ENCODE measurements at regions not wholly inside any gene's neighbourhood (a gene's known extent, or its start where the extent isn't known, plus 50 kb on each side); places are given as distances from the start of the nearest gene placed in this dataset.

GRCh38 chr3:53416530-53416929, 69.2 kb upstream of the DCP1A start:
- no peak overlapping the region for H3K4ac ChIP-seq (ENCODE audit: low read length)
- H2BK120ac ChIP-seq (ENCODE audit: low read depth, low read length) = no peak overlapping the region
- H3K9me3 ChIP-seq (replicated peaks in 1 of 2; ENCODE audit: control insufficient read depth in 2 of 2, insufficient read depth in 1 of 2, low read depth in 1 of 2, low read length in 2 of 2) = peaks cover 1 to 12% of the 10 kb centered on the region in 2 donors
- H3K4me1 ChIP-seq (ENCODE audit: control insufficient read depth in 2 of 2, insufficient read depth in 1 of 2, low read depth in 1 of 2, low read length in 2 of 2) = no peaks in the 10 kb centered on the region
- no peak overlapping the region for H3K18ac ChIP-seq (ENCODE audit: low read length)
- no peak overlapping the region for H3K23ac ChIP-seq (ENCODE audit: low read depth, low read length, poor library complexity)
- no peak overlapping the region for H3K9ac ChIP-seq (ENCODE audit: low read depth, low read length, poor library complexity)
- no peak overlapping the region for H3K14ac ChIP-seq (ENCODE audit: low read length)
- no peak for DNase-seq (ENCODE audit: low spot score)
- H3K27me3 ChIP-seq (ENCODE audit: control insufficient read depth in 3 of 3, insufficient read depth in 3 of 3, low read depth in 1 of 3, low read length in 3 of 3) = no peaks in the 10 kb centered on the region
- WGBS, 2 donors (ENCODE audit: extremely low coverage in 2 of 2, insufficient read length in 2 of 2, insufficient replicate concordance in 1 of 2) = no CpG with 5 or more reads among the region's 2 CpGs
- H3K4me3 ChIP-seq (ENCODE audit: low read length in 2 of 2) = no peak overlapping the region
- no peaks in the 10 kb centered on the region for H3K36me3 ChIP-seq (replicated peaks in 1 of 2; ENCODE audit: control insufficient read depth in 2 of 2, insufficient read depth in 2 of 2, low read length in 2 of 2)
- H2BK12ac ChIP-seq (ENCODE audit: low read length) = no peak overlapping the region
- no peak overlapping the region for H2AK5ac ChIP-seq (ENCODE audit: low read depth, low read length)
- H2BK5ac ChIP-seq (ENCODE audit: low read length) = no peak overlapping the region
- H3K79me1 ChIP-seq (ENCODE audit: low read depth, low read length) = no peaks in the 10 kb centered on the region
- no peak overlapping the region for H2BK15ac ChIP-seq (ENCODE audit: low read length)
- H4K8ac ChIP-seq (ENCODE audit: low read depth, low read length) = no peak overlapping the region
- H3K4me2 ChIP-seq (ENCODE audit: insufficient read depth, low read length, poor library complexity, severe bottlenecking) = no peak overlapping the region
- H2AFZ ChIP-seq (ENCODE audit: low read length) = no peak overlapping the region
- H4K91ac ChIP-seq (ENCODE audit: low read depth, low read length, poor library complexity) = no peak overlapping the region
- no peak overlapping the region for H3K27ac ChIP-seq (replicated peaks; ENCODE audit: low read length)

GRCh38 chr3:53420831-53421230, 73.5 kb upstream of the DCP1A start:
- H2AFZ ChIP-seq (ENCODE audit: low read length) = no peak overlapping the region
- no peak overlapping the region for H2BK12ac ChIP-seq (ENCODE audit: low read length)
- no peak overlapping the region for H3K4ac ChIP-seq (ENCODE audit: low read length)
- no peak overlapping the region for H2AK5ac ChIP-seq (ENCODE audit: low read depth, low read length)
- no peak overlapping the region for H2BK5ac ChIP-seq (ENCODE audit: low read length)
- no peak overlapping the region for H3K27ac ChIP-seq (replicated peaks; ENCODE audit: low read length)
- no peak overlapping the region for H2BK120ac ChIP-seq (ENCODE audit: low read depth, low read length)
- H3K18ac ChIP-seq (ENCODE audit: low read length) = no peak overlapping the region
- no peak overlapping the region for H3K14ac ChIP-seq (ENCODE audit: low read length)
- peaks cover 0 to 6% (median 2%) of the 10 kb centered on the region in 3 experiments for H3K27me3 ChIP-seq (ENCODE audit: control insufficient read depth in 3 of 3, insufficient read depth in 3 of 3, low read depth in 1 of 3, low read length in 3 of 3)
- H3K4me3 ChIP-seq (ENCODE audit: low read length in 2 of 2) = no peak overlapping the region
- no peak for DNase-seq (ENCODE audit: low spot score)
- no peaks in the 10 kb centered on the region for H3K36me3 ChIP-seq (replicated peaks in 1 of 2; ENCODE audit: control insufficient read depth in 2 of 2, insufficient read depth in 2 of 2, low read length in 2 of 2)
- no peak overlapping the region for H4K91ac ChIP-seq (ENCODE audit: low read depth, low read length, poor library complexity)
- H3K23ac ChIP-seq (ENCODE audit: low read depth, low read length, poor library complexity) = no peak overlapping the region
- no peaks in the 10 kb centered on the region for H3K79me1 ChIP-seq (ENCODE audit: low read depth, low read length)
- no peak overlapping the region for H4K8ac ChIP-seq (ENCODE audit: low read depth, low read length)
- H3K9me3 ChIP-seq (replicated peaks in 1 of 2; ENCODE audit: control insufficient read depth in 2 of 2, insufficient read depth in 1 of 2, low read depth in 1 of 2, low read length in 2 of 2) = no peaks in the 10 kb centered on the region
- no peak overlapping the region for H3K9ac ChIP-seq (ENCODE audit: low read depth, low read length, poor library complexity)
- H3K4me1 ChIP-seq (ENCODE audit: control insufficient read depth in 2 of 2, insufficient read depth in 1 of 2, low read depth in 1 of 2, low read length in 2 of 2) = no peaks in the 10 kb centered on the region
- no peak overlapping the region for H2BK15ac ChIP-seq (ENCODE audit: low read length)
- H3K4me2 ChIP-seq (ENCODE audit: insufficient read depth, low read length, poor library complexity, severe bottlenecking) = no peak overlapping the region

DNA sequence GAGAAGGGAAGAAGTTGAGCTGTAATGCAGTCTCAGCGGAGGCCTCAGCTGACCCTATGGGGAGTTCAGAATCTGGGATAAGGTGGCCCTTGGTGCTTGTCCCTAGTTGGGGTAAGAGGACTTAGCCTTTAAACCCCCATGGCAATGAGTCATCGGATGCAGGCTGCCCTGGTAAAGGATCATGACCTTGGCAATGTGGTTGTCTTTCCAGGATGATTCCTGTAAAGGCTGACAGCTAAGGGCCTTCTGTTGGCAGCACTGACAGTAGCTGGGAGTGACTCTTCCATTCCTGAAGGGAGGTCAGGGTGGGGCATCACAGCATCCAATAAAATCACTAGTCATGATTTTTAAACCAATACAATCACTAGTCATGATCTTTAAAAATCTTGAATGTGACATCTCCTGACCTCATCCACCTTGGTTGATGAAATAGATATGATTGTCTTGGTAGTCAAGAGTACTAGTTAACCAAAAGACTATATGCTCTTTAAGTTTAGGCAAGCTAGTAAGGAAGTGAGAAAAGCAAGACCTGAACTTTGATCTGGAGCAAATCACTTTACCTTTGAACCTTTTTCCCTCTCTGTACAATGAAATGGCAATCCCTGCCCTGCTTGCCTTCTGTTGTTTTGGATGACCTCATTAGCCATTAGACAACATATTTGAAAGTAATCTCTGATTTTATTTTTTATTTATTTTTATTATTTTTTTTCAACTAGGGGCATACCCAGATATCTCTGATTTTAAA, 71.3 kb upstream of the CACNA1D start:
- no peak overlapping the region for H2AFZ ChIP-seq (ENCODE audit: low read length)
- no peak for DNase-seq (ENCODE audit: low spot score)
- H2BK12ac ChIP-seq (ENCODE audit: low read length) = no peak overlapping the region
- no peak overlapping the region for H2BK5ac ChIP-seq (ENCODE audit: low read length)
- no peak overlapping the region for H3K27ac ChIP-seq (replicated peaks; ENCODE audit: low read length)
- H3K4ac ChIP-seq (ENCODE audit: low read length) = no peak overlapping the region
- H3K14ac ChIP-seq (ENCODE audit: low read length) = peak overlapping the region; percentile 17
- no peak overlapping the region for H3K4me3 ChIP-seq (ENCODE audit: low read length in 2 of 2)
- peaks cover 0 to 6% (median 2%) of the 10 kb centered on the region in 3 experiments for H3K27me3 ChIP-seq (ENCODE audit: control insufficient read depth in 3 of 3, insufficient read depth in 3 of 3, low read depth in 1 of 3, low read length in 3 of 3)
- H3K9me3 ChIP-seq (replicated peaks in 1 of 2; ENCODE audit: control insufficient read depth in 2 of 2, insufficient read depth in 1 of 2, low read depth in 1 of 2, low read length in 2 of 2) = no peaks in the 10 kb centered on the region
- H3K4me1 ChIP-seq (ENCODE audit: control insufficient read depth in 2 of 2, insufficient read depth in 1 of 2, low read depth in 1 of 2, low read length in 2 of 2) = no peaks in the 10 kb centered on the region
- no peaks in the 10 kb centered on the region for H3K36me3 ChIP-seq (replicated peaks in 1 of 2; ENCODE audit: control insufficient read depth in 2 of 2, insufficient read depth in 2 of 2, low read length in 2 of 2)
- WGBS, 2 donors (ENCODE audit: extremely low coverage in 2 of 2, insufficient read length in 2 of 2, insufficient replicate concordance in 1 of 2) = no CpG with 5 or more reads among the region's 2 CpGs
- H2BK15ac ChIP-seq (ENCODE audit: low read length) = no peak overlapping the region
- H4K8ac ChIP-seq (ENCODE audit: low read depth, low read length) = no peak overlapping the region
- no peak overlapping the region for H3K9ac ChIP-seq (ENCODE audit: low read depth, low read length, poor library complexity)
- no peak overlapping the region for H2AK5ac ChIP-seq (ENCODE audit: low read depth, low read length)
- H2BK120ac ChIP-seq (ENCODE audit: low read depth, low read length) = no peak overlapping the region
- H3K79me1 ChIP-seq (ENCODE audit: low read depth, low read length) = no peaks in the 10 kb centered on the region
- H3K4me2 ChIP-seq (ENCODE audit: insufficient read depth, low read length, poor library complexity, severe bottlenecking) = no peak overlapping the region
- no peak overlapping the region for H4K91ac ChIP-seq (ENCODE audit: low read depth, low read length, poor library complexity)
- H3K23ac ChIP-seq (ENCODE audit: low read depth, low read length, poor library complexity) = no peak overlapping the region
- H3K18ac ChIP-seq (ENCODE audit: low read length) = no peak overlapping the region

DNA sequence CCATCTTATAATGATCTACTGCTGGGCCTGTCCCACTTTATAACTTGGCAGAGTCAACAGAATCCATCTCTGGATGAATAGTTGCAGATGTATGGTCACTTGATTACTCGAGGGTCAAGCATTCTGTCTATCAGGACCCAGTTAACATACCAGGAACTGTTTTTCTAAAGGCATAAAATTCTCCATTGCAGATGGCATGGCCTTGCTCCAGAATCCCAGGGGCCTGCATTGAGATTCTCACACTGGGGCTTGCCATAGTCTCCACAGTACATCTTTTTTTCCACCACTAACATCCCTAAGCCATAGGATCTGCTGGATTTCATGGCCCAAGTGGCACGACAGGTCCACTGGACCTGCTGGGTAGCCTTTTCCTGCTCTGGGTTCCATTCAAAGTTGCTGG, 68.5 kb upstream of the CACNA1D start:
- H3K9me3 ChIP-seq (replicated peaks in 1 of 2; ENCODE audit: control insufficient read depth in 2 of 2, insufficient read depth in 1 of 2, low read depth in 1 of 2, low read length in 2 of 2) = no peaks in the 10 kb centered on the region
- no peak overlapping the region for H2BK120ac ChIP-seq (ENCODE audit: low read depth, low read length)
- no peak overlapping the region for H2BK5ac ChIP-seq (ENCODE audit: low read length)
- no peak overlapping the region for H3K18ac ChIP-seq (ENCODE audit: low read length)
- WGBS, 2 donors (ENCODE audit: extremely low coverage in 2 of 2, insufficient read length in 2 of 2, insufficient replicate concordance in 1 of 2) = no CpG with 5 or more reads among the region's 2 CpGs
- no peak for DNase-seq (ENCODE audit: low spot score)
- H2AK5ac ChIP-seq (ENCODE audit: low read depth, low read length) = no peak overlapping the region
- no peak overlapping the region for H4K91ac ChIP-seq (ENCODE audit: low read depth, low read length, poor library complexity)
- peaks cover 0 to 1% of the 10 kb centered on the region in 2 donors for H3K4me1 ChIP-seq (ENCODE audit: control insufficient read depth in 2 of 2, insufficient read depth in 1 of 2, low read depth in 1 of 2, low read length in 2 of 2)
- no peak overlapping the region for H4K8ac ChIP-seq (ENCODE audit: low read depth, low read length)
- peaks cover 0 to 11% (median 2%) of the 10 kb centered on the region in 3 experiments for H3K27me3 ChIP-seq (ENCODE audit: control insufficient read depth in 3 of 3, insufficient read depth in 3 of 3, low read depth in 1 of 3, low read length in 3 of 3)
- no peak overlapping the region for H3K4me2 ChIP-seq (ENCODE audit: insufficient read depth, low read length, poor library complexity, severe bottlenecking)
- H2AFZ ChIP-seq (ENCODE audit: low read length) = no peak overlapping the region
- H3K27ac ChIP-seq (replicated peaks; ENCODE audit: low read length) = no peak overlapping the region
- no peaks in the 10 kb centered on the region for H3K79me1 ChIP-seq (ENCODE audit: low read depth, low read length)
- H3K36me3 ChIP-seq (replicated peaks in 1 of 2; ENCODE audit: control insufficient read depth in 2 of 2, insufficient read depth in 2 of 2, low read length in 2 of 2) = no peaks in the 10 kb centered on the region
- H2BK15ac ChIP-seq (ENCODE audit: low read length) = no peak overlapping the region
- H2BK12ac ChIP-seq (ENCODE audit: low read length) = no peak overlapping the region
- no peak overlapping the region for H3K23ac ChIP-seq (ENCODE audit: low read depth, low read length, poor library complexity)
- H3K9ac ChIP-seq (ENCODE audit: low read depth, low read length, poor library complexity) = no peak overlapping the region
- H3K4ac ChIP-seq (ENCODE audit: low read length) = no peak overlapping the region
- H3K14ac ChIP-seq (ENCODE audit: low read length) = no peak overlapping the region
- no peak overlapping the region for H3K4me3 ChIP-seq (ENCODE audit: low read length in 2 of 2)

Data from neuronal stem cell (in vitro differentiated cells).